Muscle layer of colon (tissue), 2 donors: ENCODE measurements at regions not wholly inside any gene's neighbourhood (a gene's known extent, or its start where the extent isn't known, plus 50 kb on each side); places are given as distances from the start of the nearest gene placed in this dataset.
"Not testable (repeated sequence)": the region's sequence is repeated elsewhere in the genome, so short reads cannot be mapped to it uniquely, and the experiment has no call there.

Source experiments
- H3K27ac ChIP-seq: one replicate; pipeline ENCODE4 v1.7.0; 2013; ENCODE audit warnings: low read depth, mild to moderate bottlenecking, low read length, moderate library complexity
- H3K27me3 ChIP-seq, 2 donors: one replicate each; pipeline ENCODE4 v1.7.0; 2013; ENCODE audit warnings: low read length in 2 of 2, mild to moderate bottlenecking in 2 of 2; ENCODE audit not compliant: insufficient read depth in 2 of 2, control insufficient read depth in 1 of 2
- H3K36me3 ChIP-seq: one replicate; pipeline ENCODE4 v1.7.0; 2013; ENCODE audit warnings: mild to moderate bottlenecking, low read length; ENCODE audit not compliant: insufficient read depth
- H3K4me1 ChIP-seq: one replicate; pipeline ENCODE4 v1.7.0; 2013; ENCODE audit warnings: mild to moderate bottlenecking, low read length; ENCODE audit not compliant: insufficient read depth
- H3K4me3 ChIP-seq, 2 donors: one replicate each; pipeline ENCODE4 v1.7.0; 2013; ENCODE audit warnings: low read length in 2 of 2, low read depth in 1 of 2, mild to moderate bottlenecking in 1 of 2, moderate library complexity in 1 of 2
- H3K9ac ChIP-seq: one replicate; pipeline ENCODE4 v1.7.0; 2013; ENCODE audit warnings: low read length
- H3K9me3 ChIP-seq: one replicate; pipeline ENCODE4 v1.7.0; 2013; ENCODE audit warnings: mild to moderate bottlenecking, low read length
- donor health status: abdominal sarcoma.
- donor health status: Adenocarcinoma of cecum.

GRCh38 chr6:81263531-81264168 lies 488.8 kb downstream of the TENT5A start:
- Histone ChIP-seq H3K9ac (no peak overlapping the region), H3K4me1 (no peaks in the 10 kb centered on the region), H3K27ac (no peak overlapping the region), H3K4me3 (no peak overlapping the region), H3K9me3 (no peaks in the 10 kb centered on the region), H3K27me3 (no peaks in the 10 kb centered on the region), H3K36me3 (no peaks in the 10 kb centered on the region)

GRCh38 chr6:81262656-81263055 lies 489.8 kb downstream of the TENT5A start:
- H3K4me3 ChIP-seq = no peak overlapping the region
- H3K4me1 ChIP-seq = no peaks in the 10 kb centered on the region
- H3K9ac ChIP-seq = no peak overlapping the region
- no peaks in the 10 kb centered on the region for H3K9me3 ChIP-seq
- no peaks in the 10 kb centered on the region for H3K27me3 ChIP-seq
- H3K27ac ChIP-seq = no peak overlapping the region
- H3K36me3 ChIP-seq = no peaks in the 10 kb centered on the region

GRCh38 chr6:81256223-81256622 lies 496.3 kb downstream of the TENT5A start:
- not testable (repeated sequence) for H3K27ac ChIP-seq, H3K9ac ChIP-seq, H3K27me3 ChIP-seq, H3K4me1 ChIP-seq, H3K4me3 ChIP-seq, H3K36me3 ChIP-seq, H3K9me3 ChIP-seq

DNA sequence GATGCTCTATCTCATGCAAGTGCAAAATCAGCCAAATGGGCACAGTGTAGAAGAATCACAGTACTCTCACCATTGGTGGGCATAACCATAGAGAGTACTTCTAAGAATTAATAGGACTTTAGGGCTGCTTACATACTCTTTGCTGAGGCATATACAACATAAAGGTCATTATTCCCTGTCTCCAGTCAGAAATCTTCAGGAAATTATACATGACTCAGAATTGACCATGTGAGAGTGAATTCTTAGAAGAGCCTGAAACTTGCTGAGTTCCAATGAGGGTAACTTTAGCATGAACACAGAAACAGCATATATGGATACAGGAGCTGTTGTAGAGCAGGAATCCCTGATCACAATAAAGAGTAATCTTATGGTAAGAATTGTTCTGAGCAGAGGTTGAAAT lies 498.7 kb downstream of the TENT5A start:
- Histone ChIP-seq H3K9me3 (no peaks in the 10 kb centered on the region), H3K9ac (no peak overlapping the region), H3K4me3 (no peak overlapping the region), H3K27me3 (no peaks in the 10 kb centered on the region), H3K27ac (no peak overlapping the region), H3K36me3 (no peaks in the 10 kb centered on the region), H3K4me1 (no peaks in the 10 kb centered on the region)

DNA sequence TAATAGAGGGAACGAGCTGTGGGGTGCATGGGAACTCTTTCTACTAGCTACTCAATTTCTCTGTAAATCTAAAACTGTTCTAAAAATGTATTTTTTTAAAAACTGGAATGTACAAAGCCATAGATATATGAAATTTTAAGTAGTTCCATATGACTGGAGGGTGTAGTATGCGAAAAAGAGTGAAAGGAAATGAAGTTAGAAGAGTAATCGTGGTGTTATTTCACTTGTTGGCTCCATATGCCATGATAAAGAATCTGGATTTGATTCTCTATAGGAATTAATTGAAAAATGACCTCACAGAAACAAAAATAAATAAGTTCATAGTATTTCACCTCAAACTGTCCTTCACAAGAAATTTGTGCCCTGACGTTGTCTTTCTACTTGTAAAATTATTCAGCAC lies 500.2 kb downstream of the TENT5A start:
- Histone ChIP-seq H3K27ac (no peak overlapping the region), H3K4me1 (no peaks in the 10 kb centered on the region), H3K9ac (no peak overlapping the region), H3K4me3 (no peak overlapping the region), H3K36me3 (no peaks in the 10 kb centered on the region), H3K27me3 (no peaks in the 10 kb centered on the region), H3K9me3 (no peaks in the 10 kb centered on the region)

GRCh38 chr6:81246200-81246599 lies 506.3 kb downstream of the TENT5A start:
- Histone ChIP-seq H3K4me3 (no peak overlapping the region), H3K27me3 (no peaks in the 10 kb centered on the region)

GRCh38 chr6:81242624-81243023 lies 509.9 kb downstream of the TENT5A start:
- no peak overlapping the region for H3K9ac ChIP-seq
- H3K27ac ChIP-seq = no peak overlapping the region
- H3K4me3 ChIP-seq = no peak overlapping the region
- H3K9me3 ChIP-seq = no peaks in the 10 kb centered on the region
- H3K36me3 ChIP-seq = no peaks in the 10 kb centered on the region
- H3K27me3 ChIP-seq = no peaks in the 10 kb centered on the region
- H3K4me1 ChIP-seq = no peaks in the 10 kb centered on the region

More at GRCh38 chr6:81246200-81246599, 506.3 kb downstream of the TENT5A start:
- Histone ChIP-seq H3K4me1 (no peaks in the 10 kb centered on the region), H3K27ac (no peak overlapping the region), H3K9me3 (no peaks in the 10 kb centered on the region), H3K36me3 (no peaks in the 10 kb centered on the region), H3K9ac (no peak overlapping the region)

GRCh38 chr6:81241126-81242041 lies 511.1 kb downstream of the TENT5A start:
- H3K9me3 ChIP-seq = no peaks in the 10 kb centered on the region
- H3K9ac ChIP-seq = no peak overlapping the region
- H3K36me3 ChIP-seq = no peaks in the 10 kb centered on the region
- no peak overlapping the region for H3K4me3 ChIP-seq
- no peak overlapping the region for H3K27ac ChIP-seq
- H3K4me1 ChIP-seq = no peaks in the 10 kb centered on the region
- H3K27me3 ChIP-seq = no peaks in the 10 kb centered on the region

- H3K27ac ChIP-seq = no peak overlapping the region
- H3K27me3 ChIP-seq = no peaks in the 10 kb centered on the region
Measured at GRCh38 chr6:81238390-81238789, 514.1 kb downstream of the TENT5A start.

DNA sequence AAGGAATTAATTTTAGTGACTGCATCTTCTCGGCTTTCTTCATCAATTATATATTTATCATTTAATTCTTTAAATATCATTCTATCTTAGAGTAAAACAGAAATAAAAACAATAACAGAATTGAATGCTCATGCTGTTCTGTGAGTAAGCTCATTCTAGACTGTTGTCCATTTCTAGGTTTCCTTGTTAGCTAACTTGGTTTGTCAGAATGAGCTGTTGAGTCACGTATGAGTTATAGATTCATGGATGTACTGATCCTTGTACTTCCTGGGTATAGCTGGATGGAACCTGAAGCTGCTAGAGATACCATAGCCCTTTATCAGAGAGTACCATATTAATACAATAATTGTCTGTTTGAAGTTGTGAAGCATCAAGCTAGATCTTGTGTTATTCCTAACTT lies 515.3 kb downstream of the TENT5A start:
- Histone ChIP-seq H3K4me1 (no peaks in the 10 kb centered on the region), H3K36me3 (no peaks in the 10 kb centered on the region), H3K9me3 (no peaks in the 10 kb centered on the region), H3K27ac (no peak overlapping the region), H3K4me3 (no peak overlapping the region), H3K27me3 (no peaks in the 10 kb centered on the region), H3K9ac (no peak overlapping the region)

More at GRCh38 chr6:81238390-81238789, 514.1 kb downstream of the TENT5A start:
- Histone ChIP-seq H3K9me3 (no peaks in the 10 kb centered on the region), H3K36me3 (no peaks in the 10 kb centered on the region), H3K9ac (no peak overlapping the region), H3K4me3 (no peak overlapping the region), H3K4me1 (no peaks in the 10 kb centered on the region)

DNA sequence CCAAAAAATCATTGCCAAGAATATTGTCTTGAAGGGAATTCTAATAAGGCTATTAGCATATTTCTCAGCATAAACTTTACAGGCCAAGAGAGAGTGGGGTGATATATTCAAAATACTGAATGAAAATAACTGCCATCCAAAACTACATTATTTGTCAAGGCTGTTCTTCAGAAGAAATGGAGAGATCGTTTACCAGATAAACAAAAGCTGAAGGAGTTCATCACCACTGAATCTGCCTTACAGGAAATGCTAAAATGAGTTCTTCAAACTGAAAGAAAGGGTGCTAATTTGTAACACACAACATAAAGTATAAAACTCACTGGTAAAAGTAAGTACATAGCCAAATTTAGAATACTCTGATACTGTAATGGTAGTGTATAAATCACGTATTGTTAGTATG lies 517.0 kb downstream of the TENT5A start:
- H3K36me3 ChIP-seq = no peaks in the 10 kb centered on the region
- H3K27ac ChIP-seq = no peak overlapping the region
- no peaks in the 10 kb centered on the region for H3K9me3 ChIP-seq
- H3K9ac ChIP-seq = no peak overlapping the region
- no peaks in the 10 kb centered on the region for H3K27me3 ChIP-seq
- H3K4me1 ChIP-seq = no peaks in the 10 kb centered on the region
- no peak overlapping the region for H3K4me3 ChIP-seq
